Suprapubic skin (tissue), 4 donors: ENCODE measurements at regions not wholly inside any gene's neighbourhood (a gene's known extent, or its start where the extent isn't known, plus 50 kb on each side); places are given as distances from the start of the nearest gene placed in this dataset.

ENCODE experiments used
- DNase-seq, 2 donors: peaks; one replicate each; pipeline ENCODE4 v3.0.0-alpha.2; 2019; ENCODE audit warnings: low spot score in 2 of 2
- H3K27ac ChIP-seq: fragments of 200-600 bp; sonication (generic); one replicate; pipeline ENCODE4 v1.5.1; 2019
- H3K27me3 ChIP-seq: fragments of 200-600 bp; sonication (generic); one replicate; pipeline ENCODE4 v1.5.1; 2019
- H3K36me3 ChIP-seq: fragments of 200-600 bp; sonication (generic); one replicate; pipeline ENCODE4 v1.5.1; 2019
- H3K4me1 ChIP-seq: fragments of 200-600 bp; sonication (generic); one replicate; pipeline ENCODE4 v1.5.1; 2019
- H3K4me3 ChIP-seq: fragments of 200-600 bp; sonication (generic); one replicate; pipeline ENCODE4 v1.5.1; 2019; ENCODE audit warnings: mild to moderate bottlenecking
- H3K9me3 ChIP-seq: fragments of 200-600 bp; sonication (generic); one replicate; pipeline ENCODE4 v1.5.1; 2019
- EP300 ChIP-seq: sonication (generic); formaldehyde crosslinking; IDR thresholded peaks from one replicate; pipeline ENCODE4 v1.6.1; 2017; ENCODE audit warnings: antibody characterized with exemption
- POLR2A ChIP-seq, 2 donors: fragments of 450-650 bp; IDR thresholded peaks; one replicate each; pipeline ENCODE4 v1.6.1; 2017; ENCODE audit warnings: antibody characterized with exemption in 2 of 2, mild to moderate bottlenecking in 2 of 2, moderate library complexity in 2 of 2
- POLR2AphosphoS5 ChIP-seq, 3 donors: sonication (generic); formaldehyde crosslinking; IDR thresholded peaks; one replicate each; pipeline ENCODE4 v1.6.1; 2017; ENCODE audit warnings: antibody characterized with exemption in 3 of 3
- WGBS: methylation state at CpG from one replicate; pipeline ENCODE4 v1.1.5; 2018; 5-methylcytosine and 5-hydroxymethylcytosine counted together
- TF ChIP-seq, protein P1 (sequence below), 2 donors: fragments of 200-600 bp in 1 of 2; fragments of 450-650 bp in 1 of 2; sonication (generic) in 1 of 2; IDR thresholded peaks; one replicate each; pipeline ENCODE4 v1.5.1; 2016 to 2019; ENCODE audit warnings: antibody characterized with exemption in 2 of 2, mild to moderate bottlenecking in 1 of 2, moderate library complexity in 1 of 2

DNA sequence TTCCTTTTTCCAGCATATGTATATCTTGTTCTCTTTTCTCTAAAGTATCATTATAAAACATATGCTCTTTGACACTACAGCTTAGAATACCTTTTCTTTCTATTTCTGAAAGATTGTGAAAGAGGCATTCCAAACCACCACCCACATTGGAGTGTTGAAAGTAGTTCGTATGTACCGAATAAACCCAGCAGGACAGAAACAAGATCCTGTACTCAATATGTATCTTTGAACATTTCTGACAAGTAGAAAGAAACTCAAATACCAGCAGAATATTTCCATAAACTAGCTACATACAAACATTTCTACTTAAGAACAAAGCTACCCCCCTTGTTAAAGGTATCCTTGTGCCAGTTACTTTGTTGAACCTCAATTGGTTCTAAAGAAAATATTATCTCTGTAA, 415.3 kb upstream of the ALCAM start:
- no peak for DNase-seq
- H3K9me3 ChIP-seq, result no peaks in the 10 kb centered on the region
- H3K4me1 ChIP-seq, result no peaks in the 10 kb centered on the region
- no peaks in the 10 kb centered on the region for H3K36me3 ChIP-seq
- 79% methylated on average over 2 of the region's 2 CpGs for WGBS
- no peak overlapping the region for H3K4me3 ChIP-seq
- TF ChIP-seq EP300 (no peak), POLR2AphosphoS5 (IDR thresholded peaks at IDR 0.05) (no peak), POLR2A (IDR thresholded peaks at IDR 0.05) (no peak)
- TF ChIP-seq, protein P1, sequence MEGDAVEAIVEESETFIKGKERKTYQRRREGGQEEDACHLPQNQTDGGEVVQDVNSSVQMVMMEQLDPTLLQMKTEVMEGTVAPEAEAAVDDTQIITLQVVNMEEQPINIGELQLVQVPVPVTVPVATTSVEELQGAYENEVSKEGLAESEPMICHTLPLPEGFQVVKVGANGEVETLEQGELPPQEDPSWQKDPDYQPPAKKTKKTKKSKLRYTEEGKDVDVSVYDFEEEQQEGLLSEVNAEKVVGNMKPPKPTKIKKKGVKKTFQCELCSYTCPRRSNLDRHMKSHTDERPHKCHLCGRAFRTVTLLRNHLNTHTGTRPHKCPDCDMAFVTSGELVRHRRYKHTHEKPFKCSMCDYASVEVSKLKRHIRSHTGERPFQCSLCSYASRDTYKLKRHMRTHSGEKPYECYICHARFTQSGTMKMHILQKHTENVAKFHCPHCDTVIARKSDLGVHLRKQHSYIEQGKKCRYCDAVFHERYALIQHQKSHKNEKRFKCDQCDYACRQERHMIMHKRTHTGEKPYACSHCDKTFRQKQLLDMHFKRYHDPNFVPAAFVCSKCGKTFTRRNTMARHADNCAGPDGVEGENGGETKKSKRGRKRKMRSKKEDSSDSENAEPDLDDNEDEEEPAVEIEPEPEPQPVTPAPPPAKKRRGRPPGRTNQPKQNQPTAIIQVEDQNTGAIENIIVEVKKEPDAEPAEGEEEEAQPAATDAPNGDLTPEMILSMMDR (IDR thresholded peaks at IDR 0.05), result no peak
- no peak overlapping the region for H3K27ac ChIP-seq
- no peaks in the 10 kb centered on the region for H3K27me3 ChIP-seq

DNA sequence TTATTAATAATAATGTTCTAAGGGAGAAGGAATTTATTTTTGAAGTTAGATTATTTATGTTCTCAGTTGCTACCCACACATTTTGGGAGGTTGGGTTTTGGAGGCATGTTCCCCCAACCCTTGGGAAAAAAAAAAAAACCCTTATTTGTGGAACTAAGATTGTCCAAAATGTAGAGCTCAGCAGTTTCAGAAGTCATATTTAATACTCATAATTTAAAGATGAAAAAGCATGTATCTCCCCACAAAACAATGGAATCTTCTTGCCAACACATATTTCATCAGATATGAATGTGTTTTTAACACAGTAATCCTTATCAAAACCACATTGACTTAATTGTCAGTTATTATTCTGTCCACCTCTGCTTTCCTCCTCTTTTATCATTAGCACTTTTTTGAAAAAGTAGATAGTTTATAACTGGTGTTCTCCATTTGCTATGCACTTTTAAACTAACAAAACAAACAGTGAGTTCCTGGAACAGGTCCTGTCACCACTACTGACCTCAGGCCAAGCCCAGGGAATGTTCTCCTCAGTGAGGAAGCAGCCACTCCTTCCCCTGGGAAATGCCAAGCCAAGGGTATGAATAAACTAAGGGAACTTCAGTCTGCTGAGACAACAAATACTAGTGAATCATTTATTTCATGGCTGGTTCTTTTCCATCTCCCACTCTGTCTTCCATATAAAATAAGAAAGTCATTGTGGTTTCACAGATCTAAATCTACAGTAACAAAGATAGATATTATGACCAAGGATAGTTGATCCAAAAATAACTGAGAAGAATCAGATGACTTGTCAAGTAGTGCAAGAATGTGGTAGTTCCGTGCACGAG, 414.4 kb upstream of the ALCAM start:
- no peak for TF ChIP-seq POLR2A (IDR thresholded peaks at IDR 0.05)
- no peak for TF ChIP-seq EP300
- Histone ChIP-seq H3K9me3 (no peaks in the 10 kb centered on the region), H3K4me1 (no peaks in the 10 kb centered on the region), H3K4me3 (no peak overlapping the region), H3K27ac (no peak overlapping the region), H3K27me3 (no peaks in the 10 kb centered on the region), H3K36me3 (no peaks in the 10 kb centered on the region)
- 47% methylated on average over 2 of the region's 2 CpGs for WGBS
- DNase-seq, result no peak

DNA sequence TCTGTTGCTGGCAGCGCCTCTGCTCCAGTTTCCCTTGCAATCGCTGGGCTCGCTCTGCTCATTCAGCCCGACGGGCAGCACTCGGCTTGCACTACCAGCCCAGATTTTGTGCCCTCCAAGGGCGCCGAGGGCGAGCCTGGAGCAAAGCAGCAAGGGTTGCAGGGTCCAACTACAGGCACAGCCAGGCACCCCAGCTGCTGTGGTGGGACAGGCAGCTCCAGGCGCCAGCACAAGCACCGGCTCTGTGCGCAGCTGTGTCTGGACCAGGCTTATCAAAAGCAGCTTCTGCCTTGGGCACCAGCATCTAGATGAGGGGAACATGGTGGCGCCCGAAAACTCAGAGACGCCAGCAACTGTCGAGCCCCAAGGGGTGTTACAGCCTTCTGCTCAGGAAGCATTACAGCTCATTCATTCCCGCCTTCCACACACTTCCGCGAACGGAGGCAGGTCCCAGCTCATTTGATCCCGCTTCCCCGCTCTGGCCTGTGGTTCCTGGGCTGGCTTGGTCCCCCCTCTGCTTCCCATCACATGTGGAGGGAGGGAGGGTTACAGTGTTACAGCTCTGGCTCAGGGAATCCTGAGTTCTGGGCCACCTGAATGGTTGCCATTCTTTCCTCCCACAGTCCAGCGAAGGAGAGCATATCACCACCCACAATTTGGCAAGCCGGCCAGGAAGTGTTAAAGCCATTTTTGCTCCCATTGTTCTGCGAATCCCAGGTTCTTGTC, 409.9 kb upstream of the ALCAM start:
- Histone ChIP-seq H3K27ac (no peak overlapping the region), H3K27me3 (no peaks in the 10 kb centered on the region), H3K4me1 (no peaks in the 10 kb centered on the region), H3K36me3 (no peaks in the 10 kb centered on the region), H3K4me3 (no peak overlapping the region), H3K9me3 (no peaks in the 10 kb centered on the region)
- TF ChIP-seq EP300, result no peak
- TF ChIP-seq POLR2AphosphoS5 (IDR thresholded peaks at IDR 0.05), result no peak
- TF ChIP-seq POLR2A (IDR thresholded peaks at IDR 0.05), result no peak
- TF ChIP-seq, protein P1 (IDR thresholded peaks at IDR 0.05), result no peak
- WGBS, result 94% methylated on average over 16 of the region's 25 CpGs
- DNase-seq, result no peak

DNA sequence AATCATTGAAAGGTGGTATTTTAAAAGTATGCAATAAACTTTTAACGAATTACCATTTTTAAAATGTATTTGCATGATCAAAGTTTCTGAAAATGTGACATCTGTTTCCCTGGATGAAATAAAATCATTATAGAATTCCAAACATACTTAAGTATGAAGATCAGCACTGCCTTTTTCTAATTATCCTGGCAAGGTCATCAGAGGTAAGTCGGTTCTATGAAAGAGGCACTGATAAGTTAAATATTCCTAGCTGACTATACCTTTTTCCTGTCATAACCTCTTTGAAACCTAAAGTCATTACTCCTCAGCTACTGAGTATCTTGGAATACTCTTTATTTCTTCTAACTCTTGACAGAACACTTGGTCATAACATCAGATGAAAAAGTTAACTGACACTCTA, 406.1 kb upstream of the ALCAM start:
- Histone ChIP-seq H3K4me3 (no peak overlapping the region), H3K4me1 (no peaks in the 10 kb centered on the region), H3K27ac (no peak overlapping the region), H3K9me3 (no peaks in the 10 kb centered on the region), H3K36me3 (no peaks in the 10 kb centered on the region), H3K27me3 (no peaks in the 10 kb centered on the region)
- DNase-seq, result no peak
- TF ChIP-seq POLR2AphosphoS5 (IDR thresholded peaks at IDR 0.05) (no peak), POLR2A (IDR thresholded peaks at IDR 0.05) (no peak), EP300 (no peak)
- TF ChIP-seq, protein P1 (IDR thresholded peaks at IDR 0.05), result no peak
- WGBS, result 28% methylated on average over 2 of the region's 2 CpGs

DNA sequence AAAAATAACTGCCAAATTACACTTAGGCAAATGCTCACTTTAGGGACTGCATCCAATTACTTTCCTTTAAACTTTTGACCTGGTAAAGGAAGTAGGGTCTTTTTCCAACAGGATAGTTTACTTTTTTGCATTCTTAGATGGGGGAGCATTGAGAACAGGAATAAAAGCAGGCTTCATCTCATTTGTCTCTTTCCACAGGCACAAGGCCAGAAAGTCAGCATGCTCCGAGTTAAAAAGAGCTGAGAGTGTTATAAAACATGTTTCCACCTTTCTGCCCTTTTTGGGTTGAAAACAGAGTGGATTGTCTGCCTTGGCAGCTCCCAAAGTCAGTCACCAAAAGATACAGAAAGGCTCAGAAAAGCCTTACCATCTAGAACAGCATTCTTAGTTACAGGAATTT, 404.9 kb upstream of the ALCAM start:
- TF ChIP-seq POLR2AphosphoS5 (IDR thresholded peaks at IDR 0.05) (no peak), EP300 (no peak), POLR2A (IDR thresholded peaks at IDR 0.05) (no peak)
- TF ChIP-seq, protein P1 (IDR thresholded peaks at IDR 0.05), result no peak
- Histone ChIP-seq H3K27me3 (no peaks in the 10 kb centered on the region), H3K4me3 (no peak overlapping the region), H3K27ac (no peak overlapping the region), H3K4me1 (no peaks in the 10 kb centered on the region), H3K36me3 (no peaks in the 10 kb centered on the region), H3K9me3 (no peaks in the 10 kb centered on the region)
- 44% methylated on average over 1 of the region's 1 CpG for WGBS
- no peak for DNase-seq
